ENCODE measurements at regions not wholly inside any gene's neighbourhood (a gene's known extent, or its start where the extent isn't known, plus 50 kb on each side); places are given as distances from the start of the nearest gene placed in this dataset.
"Not testable (repeated sequence)": the region's sequence is repeated elsewhere in the genome, so short reads cannot be mapped to it uniquely, and the experiment has no call there.

- in situ Hi-C loops (cut with HindIII; ENCODE audit: low sequenced_read_pairs), result no loop called here
- TF ChIP-seq CTCF (IDR thresholded peaks at IDR 0.05; ENCODE audit: low read depth, low read length), result no peak
- no peak overlapping the region for H3K4me3 ChIP-seq (ENCODE audit: low read depth, low read length)
- peak; percentile 87 for DNase-seq (ENCODE audit: low read depth, low spot score)
Observed at GRCh38 chr5:36403632-36404311, 102.1 kb upstream of the RANBP3L start.

- in situ Hi-C loops (cut with HindIII; ENCODE audit: low sequenced_read_pairs), result no loop called here
- no peak for DNase-seq (ENCODE audit: low read depth, low spot score)
Observed at GRCh38 chr5:36406023-36406422, 104.3 kb upstream of the RANBP3L start.

GRCh38 chr5:36407396-36407795, 105.7 kb upstream of the RANBP3L start:
- DNase-seq (ENCODE audit: low read depth, low spot score), result peak; percentile 12
- H3K4me3 ChIP-seq (ENCODE audit: low read depth, low read length), result no peak overlapping the region
- no peak for TF ChIP-seq CTCF (IDR thresholded peaks at IDR 0.05; ENCODE audit: low read depth, low read length)
- in situ Hi-C loops (cut with HindIII; ENCODE audit: low sequenced_read_pairs), result no loop called here

More at GRCh38 chr5:36406023-36406422, 104.3 kb upstream of the RANBP3L start:
- H3K4me3 ChIP-seq (ENCODE audit: low read depth, low read length), result no peak overlapping the region
- TF ChIP-seq CTCF (IDR thresholded peaks at IDR 0.05; ENCODE audit: low read depth, low read length), result no peak

GRCh38 chr5:36409711-36410110, 108.0 kb upstream of the RANBP3L start:
- DNase-seq (ENCODE audit: low read depth, low spot score); H3K4me3 ChIP-seq (ENCODE audit: low read depth, low read length); in situ Hi-C loops (cut with HindIII; ENCODE audit: low sequenced_read_pairs): not testable (repeated sequence)

- in situ Hi-C loops (cut with HindIII; ENCODE audit: low sequenced_read_pairs); DNase-seq (ENCODE audit: low read depth, low spot score); H3K4me3 ChIP-seq (ENCODE audit: low read depth, low read length): not testable (repeated sequence)
Observed at GRCh38 chr5:36410672-36411071, 109.0 kb upstream of the RANBP3L start.

- TF ChIP-seq CTCF (IDR thresholded peaks at IDR 0.05; ENCODE audit: low read depth, low read length), result peak; percentile 33
- in situ Hi-C loops (cut with HindIII; ENCODE audit: low sequenced_read_pairs), result no loop called here
- no peak overlapping the region for H3K4me3 ChIP-seq (ENCODE audit: low read depth, low read length)
- DNase-seq (ENCODE audit: low read depth, low spot score), result peak; percentile 75
Observed at GRCh38 chr5:36414869-36415282, 113.2 kb upstream of the RANBP3L start.

GRCh38 chr5:36416605-36417004, 114.9 kb upstream of the RANBP3L start:
- H3K4me3 ChIP-seq (ENCODE audit: low read depth, low read length), result no peak overlapping the region
- in situ Hi-C loops (cut with HindIII; ENCODE audit: low sequenced_read_pairs), result no loop called here
- TF ChIP-seq CTCF (IDR thresholded peaks at IDR 0.05; ENCODE audit: low read depth, low read length), result no peak
- DNase-seq (ENCODE audit: low read depth, low spot score), result no peak

GRCh38 chr5:36417221-36417620, 115.5 kb upstream of the RANBP3L start:
- DNase-seq (ENCODE audit: low read depth, low spot score), result no peak
- in situ Hi-C loops (cut with HindIII; ENCODE audit: low sequenced_read_pairs), result no loop called here

More at GRCh38 chr5:36417221-36417620, 115.5 kb upstream of the RANBP3L start:
- no peak for TF ChIP-seq CTCF (IDR thresholded peaks at IDR 0.05; ENCODE audit: low read depth, low read length)
- no peak overlapping the region for H3K4me3 ChIP-seq (ENCODE audit: low read depth, low read length)

Measured in astrocyte of the spinal cord (primary cell).